GM19397 (cell line): ENCODE measurements at regions not wholly inside any gene's neighbourhood (a gene's known extent, or its start where the extent isn't known, plus 50 kb on each side); places are given as distances from the start of the nearest gene placed in this dataset.
"Not testable (repeated sequence)": the region's sequence is repeated elsewhere in the genome, so short reads cannot be mapped to it uniquely, and the experiment has no call there.

Experiments used
- ATAC-seq: cut with Tn5 transposase; IDR thresholded peaks from one replicate; pipeline ENCODE4 v1.9.1; 2021; ENCODE audit warnings: mild to moderate bottlenecking, moderate library complexity; ENCODE audit not compliant: unreplicated experiment

GRCh38 chrY:7417946-7418345 is 506.4 kb upstream of the AMELY start:
- ATAC-seq: no peak

DNA sequence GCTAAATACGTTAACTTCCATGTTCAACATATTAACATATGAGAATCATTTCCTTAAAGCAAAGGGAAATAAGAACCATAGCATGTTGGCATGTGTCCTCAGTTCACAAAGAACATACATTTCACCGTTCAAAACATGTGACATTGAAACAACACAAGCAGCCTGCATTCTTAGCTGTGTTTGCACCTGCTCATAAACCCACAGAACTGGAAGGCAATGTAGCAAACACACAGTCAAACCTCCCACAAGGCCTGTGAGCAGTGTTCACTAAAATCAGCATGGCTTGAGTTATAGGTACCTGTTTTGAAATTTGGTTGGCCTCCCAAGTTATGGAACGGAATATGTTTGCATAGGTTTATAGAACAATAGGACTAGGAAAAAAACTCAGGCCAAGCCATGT is 504.9 kb upstream of the AMELY start:
- ATAC-seq: no peak

- no peak for ATAC-seq
Measured at GRCh38 chrY:7415157-7415633, 503.6 kb upstream of the AMELY start.

DNA sequence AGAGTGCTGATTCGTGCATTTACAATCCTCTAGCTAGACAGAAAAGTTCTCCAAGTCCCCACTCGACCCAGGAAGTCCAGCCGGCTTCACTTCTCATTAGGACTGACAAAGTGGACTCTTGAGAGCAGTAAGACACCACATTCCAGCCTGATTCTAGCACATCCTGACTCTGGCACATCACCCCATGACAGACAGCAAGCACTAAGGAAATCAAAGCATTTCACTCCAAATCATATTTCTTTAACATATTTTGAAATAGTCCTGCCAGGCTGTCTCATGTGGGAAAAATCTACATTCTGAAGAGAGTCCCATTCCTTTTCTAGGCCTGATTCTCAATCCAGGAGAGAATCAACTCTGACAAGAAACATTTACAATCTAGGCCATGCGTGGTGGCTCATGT is 478.5 kb upstream of the AMELY start:
- no peak for ATAC-seq

DNA sequence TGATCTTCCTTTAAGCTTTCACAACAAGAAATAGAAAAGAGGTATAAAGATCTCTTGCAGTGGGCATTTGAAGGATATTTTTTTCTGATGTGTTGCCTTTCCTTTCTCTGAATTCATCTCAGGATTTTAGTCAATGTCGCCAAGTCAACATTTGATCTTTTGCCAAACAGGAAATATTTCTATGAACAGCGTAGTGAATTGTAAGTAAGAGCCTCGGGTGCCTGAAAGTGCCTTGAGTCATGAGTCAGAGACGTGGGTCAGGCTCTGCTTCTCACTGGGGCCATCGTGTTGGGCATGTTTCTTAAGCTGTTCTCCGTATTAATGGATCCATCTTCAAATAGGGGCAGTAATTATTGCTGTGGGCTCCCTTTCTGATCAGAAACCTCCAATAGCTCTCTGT is 471.4 kb upstream of the AMELY start:
- ATAC-seq: no peak

DNA sequence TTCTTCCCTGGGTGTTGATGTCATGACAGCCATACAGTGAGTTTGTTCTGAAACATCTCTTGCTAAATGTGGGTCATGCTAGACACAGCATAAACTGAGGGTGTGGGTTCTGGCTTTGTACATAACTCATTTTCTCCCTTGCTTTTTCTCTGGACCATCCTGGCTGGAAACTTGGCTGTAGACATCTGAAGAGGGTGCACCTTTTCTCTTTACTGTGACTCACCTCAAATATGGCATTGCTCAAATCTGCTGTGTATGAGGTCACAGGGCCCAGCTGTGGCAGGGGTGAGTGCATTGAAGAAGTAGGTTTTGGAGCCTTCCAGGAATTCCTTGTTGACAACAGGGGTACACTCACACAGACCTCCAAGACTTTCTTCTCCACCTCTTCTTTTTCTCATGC is 465.5 kb upstream of the AMELY start:
- no peak for ATAC-seq

- ATAC-seq: not testable (repeated sequence)
Measured at GRCh38 chrY:7374485-7374884, 462.9 kb upstream of the AMELY start.

GRCh38 chrY:7371953-7372352 is 460.4 kb upstream of the AMELY start:
- not testable (repeated sequence) for ATAC-seq

DNA sequence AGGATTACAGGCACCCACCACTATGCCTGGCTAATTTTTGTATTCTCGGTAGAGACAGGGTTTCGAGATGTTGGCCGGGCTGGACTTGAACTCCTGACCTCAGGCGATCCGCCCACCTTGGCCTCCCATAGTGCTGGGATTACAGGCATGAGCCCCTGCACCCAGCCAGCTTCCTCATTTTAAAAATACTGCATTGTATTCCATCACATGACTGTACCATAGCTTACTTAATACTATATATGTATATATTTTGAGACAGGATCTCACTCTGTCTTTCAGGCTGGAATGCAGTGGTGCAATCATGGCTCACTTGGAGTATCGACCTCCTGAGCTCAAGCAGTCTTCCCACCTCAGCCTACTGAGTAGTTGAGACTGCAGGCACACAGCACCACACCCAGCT is 459.5 kb upstream of the AMELY start:
- not testable (repeated sequence) for ATAC-seq

DNA sequence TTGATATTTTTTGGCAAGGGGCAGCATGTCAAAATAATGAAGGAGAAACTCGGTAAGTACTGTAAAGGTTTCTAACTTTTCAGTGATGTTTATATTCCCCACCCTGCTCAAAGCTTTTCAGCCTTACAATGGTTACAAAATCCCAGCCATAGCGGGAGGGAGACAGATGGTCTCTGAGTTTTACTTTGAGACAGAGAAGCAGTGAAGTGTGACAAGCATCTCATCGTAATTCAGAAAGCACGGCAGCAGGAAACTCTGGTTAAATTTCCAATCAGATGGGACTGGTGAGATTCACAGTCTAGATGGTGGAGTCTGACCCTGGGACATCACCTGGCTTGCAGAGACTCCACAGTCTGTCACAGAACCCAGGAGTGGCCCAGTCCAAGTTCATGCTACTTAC is 448.0 kb upstream of the AMELY start:
- no peak for ATAC-seq

DNA sequence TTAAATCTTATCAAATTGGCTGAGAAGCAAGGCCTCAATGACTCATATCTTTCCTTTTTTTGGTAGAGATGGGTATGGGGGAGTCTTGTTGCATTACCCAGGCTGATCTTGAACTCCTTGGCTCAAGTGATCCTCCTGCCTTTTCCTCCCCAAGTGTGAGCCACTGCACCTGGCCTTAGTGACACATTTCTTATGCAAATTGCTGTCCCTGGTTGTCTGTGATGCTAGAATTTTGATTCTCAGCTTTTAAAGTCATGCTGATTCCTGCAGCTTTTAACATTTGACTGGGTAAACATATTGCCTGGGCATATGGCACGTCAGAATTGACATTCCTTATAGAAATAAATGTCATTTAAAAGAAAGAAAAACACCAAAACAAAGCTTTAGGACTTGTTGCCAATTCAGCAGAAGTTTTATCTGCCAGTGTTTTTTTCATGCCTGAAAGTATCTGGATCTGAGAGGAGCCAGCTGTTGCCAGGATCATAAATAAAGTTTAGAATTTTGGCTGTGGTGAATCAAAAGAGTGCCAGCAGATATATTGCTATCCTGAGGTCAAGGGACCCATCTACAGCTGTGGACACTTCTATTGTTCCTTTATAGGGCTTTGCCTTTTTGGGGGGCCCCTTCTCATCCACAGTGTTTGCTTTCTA is 446.7 kb upstream of the AMELY start:
- no peak for ATAC-seq

DNA sequence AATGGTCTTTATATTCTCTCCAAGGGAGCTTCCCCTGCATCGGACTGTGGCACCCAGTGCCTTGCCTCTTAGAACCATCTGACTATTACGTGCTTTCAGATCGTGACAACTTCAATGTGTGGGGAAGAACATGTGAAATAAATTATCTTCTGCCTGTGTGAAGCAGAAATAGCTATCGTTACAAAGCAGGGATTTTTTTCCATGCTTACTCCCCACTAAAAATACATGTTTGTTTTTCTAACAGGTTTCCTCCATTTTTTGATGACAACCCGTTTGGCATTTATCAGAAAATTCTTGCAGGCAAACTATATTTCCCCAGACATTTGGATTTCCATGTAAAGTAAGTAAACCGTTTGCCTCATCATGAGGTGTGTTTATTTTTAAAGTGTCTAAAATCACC is 444.3 kb upstream of the AMELY start:
- ATAC-seq: not testable (repeated sequence)

DNA sequence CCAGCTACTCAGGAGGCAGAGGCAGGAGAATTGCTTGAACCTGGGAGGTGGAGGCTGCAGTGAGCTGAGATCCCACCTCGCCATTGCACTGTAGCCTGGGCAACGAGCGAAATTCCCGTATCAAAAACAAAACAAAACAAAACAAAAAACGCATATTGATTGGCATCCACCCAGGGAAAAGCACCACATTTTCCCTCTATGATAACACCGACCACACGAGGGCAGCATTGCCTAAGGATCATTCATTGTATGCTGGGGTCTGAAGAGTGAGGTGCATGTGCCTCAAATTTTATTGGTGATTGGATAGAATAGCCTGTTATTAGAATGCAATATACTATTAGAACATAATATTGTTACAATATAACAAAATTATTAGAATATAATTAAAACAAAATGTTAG is 433.1 kb upstream of the AMELY start:
- no peak for ATAC-seq

DNA sequence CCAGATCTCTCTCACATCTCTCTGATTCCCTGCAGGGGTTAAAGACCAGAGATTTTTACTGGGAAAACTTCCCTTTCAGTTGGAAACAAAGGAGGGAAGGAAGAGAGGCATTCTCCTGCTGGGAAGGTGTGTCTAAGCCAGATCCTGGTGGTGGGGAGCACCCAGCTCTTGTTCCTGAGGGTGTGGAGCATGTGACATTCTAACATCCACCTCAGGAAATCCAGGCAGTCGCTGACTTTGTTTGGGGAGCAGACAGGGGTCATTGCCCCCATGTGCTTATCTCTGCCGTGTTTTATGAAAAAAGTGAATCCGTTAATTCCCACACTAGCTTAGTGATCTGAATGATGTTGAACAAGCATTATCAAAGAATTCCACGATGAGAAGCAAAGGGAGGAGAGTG is 431.7 kb upstream of the AMELY start:
- no peak for ATAC-seq

- not testable (repeated sequence) for ATAC-seq
Measured at GRCh38 chrY:7342732-7343131, 431.2 kb upstream of the AMELY start.

DNA sequence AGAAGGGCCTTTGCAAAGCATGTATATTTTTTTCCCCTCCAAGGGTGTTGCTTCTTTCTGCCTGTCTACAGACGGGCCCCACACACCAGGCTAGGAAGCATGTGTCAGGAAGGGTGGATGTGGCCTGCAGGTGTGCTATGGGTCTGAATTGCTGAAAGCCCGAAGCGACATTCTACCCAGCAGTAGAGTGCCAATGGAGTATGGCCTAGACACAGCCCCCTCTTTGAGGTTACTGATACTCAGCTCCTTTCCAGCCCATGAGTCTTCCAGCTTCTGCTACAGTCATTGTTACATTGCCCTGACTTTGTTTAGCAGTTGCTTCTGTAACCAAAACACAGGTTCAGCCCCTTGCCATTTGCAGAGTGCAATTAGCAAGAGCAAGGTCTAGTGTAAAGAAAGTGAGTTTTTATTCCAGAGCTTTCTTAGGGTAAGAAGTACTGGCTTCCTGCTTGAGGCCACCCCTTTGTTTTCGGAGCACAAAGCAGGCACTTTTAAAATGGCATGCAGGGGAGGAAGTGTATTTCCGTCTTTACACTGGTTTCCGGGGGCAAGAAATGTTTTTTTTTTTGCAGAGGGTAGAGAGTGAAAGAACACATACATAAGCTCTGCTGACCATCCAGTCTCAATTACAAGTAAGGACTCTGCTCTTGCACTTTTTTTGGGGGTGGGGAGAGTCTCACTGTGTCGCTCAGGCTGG is 428.0 kb upstream of the AMELY start:
- ATAC-seq: peak; percentile 52

DNA sequence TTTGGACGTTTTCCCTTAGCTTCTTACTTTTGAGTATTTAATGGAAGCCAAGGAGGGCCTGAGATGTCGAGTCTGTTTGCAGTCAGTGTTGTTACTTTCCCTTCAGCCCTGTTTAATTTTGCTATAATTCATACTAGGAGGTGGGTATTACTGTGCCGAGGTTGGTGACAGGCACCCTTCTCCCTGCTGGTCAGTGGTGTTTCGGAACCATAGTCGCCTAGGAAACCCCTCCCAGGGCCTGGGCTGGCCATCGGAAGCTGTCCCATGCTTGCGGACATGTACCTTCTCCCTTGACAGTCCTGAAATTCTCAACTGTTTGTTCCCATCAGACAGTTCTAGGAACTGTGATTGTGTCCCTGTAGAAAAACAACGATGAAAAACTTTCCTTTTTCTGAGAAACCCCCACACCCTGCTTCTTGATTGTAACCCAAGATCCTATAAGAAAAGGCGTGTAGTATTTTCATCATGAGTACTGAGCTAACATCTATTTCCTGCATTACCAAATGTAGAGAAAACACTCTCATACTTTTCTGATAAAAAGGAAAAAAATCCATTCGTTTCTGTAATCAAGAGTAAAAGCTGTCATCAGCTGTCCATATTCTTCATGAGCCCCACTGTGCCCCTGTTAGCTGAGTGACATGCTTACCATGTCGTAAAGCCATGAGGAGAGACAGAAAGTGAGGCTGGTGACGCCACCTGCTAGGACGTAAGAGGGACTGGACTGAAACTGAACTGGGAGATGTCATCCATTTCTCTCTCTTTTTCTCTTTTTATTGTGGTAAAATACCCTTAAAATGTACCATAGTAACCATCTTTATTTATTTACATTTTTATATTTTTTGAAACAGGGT is 424.7 kb upstream of the AMELY start:
- no peak for ATAC-seq

- ATAC-seq: no peak
Measured at GRCh38 chrY:7334449-7334848, 422.9 kb upstream of the AMELY start.

GRCh38 chrY:7326296-7327246 is 415.0 kb upstream of the AMELY start:
- ATAC-seq: no peak

DNA sequence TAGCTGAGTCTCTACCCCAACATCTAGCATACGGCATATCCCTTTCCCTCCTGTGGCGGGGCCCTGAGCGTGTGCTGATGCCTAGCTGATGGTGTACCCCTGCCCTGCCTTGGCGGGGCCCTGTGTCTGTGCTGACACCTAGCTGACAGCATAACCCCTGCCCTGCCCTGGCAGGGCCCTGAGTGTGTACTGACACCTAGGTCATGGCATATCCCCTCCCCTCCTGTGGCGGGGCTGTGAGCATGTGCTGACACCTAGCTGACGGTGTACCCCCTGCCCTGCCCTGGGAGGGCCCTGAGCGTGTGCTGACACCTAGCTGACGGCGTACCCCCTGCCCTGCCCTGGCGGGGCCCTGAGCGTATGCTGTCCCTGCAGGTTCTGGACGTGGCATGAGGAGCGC is 414.0 kb upstream of the AMELY start:
- no peak for ATAC-seq

- ATAC-seq: no peak
Measured at GRCh38 chrY:7320751-7321150, 409.2 kb upstream of the AMELY start.
